GM12872 (cell line): ENCODE measurements at regions not wholly inside any gene's neighbourhood (a gene's known extent, or its start where the extent isn't known, plus 50 kb on each side); places are given as distances from the start of the nearest gene placed in this dataset.

Experiments used
- CTCF ChIP-seq: IDR thresholded peaks from 3 replicates; pipeline ENCODE4 v1.5.1; 2011; ENCODE audit warnings: low read depth, mild to moderate bottlenecking, low read length, moderate library complexity; ENCODE audit not compliant: insufficient read depth

GRCh38 chr1:5611431-5611830, 380.8 kb downstream of the NPHP4 start:
- no peak for TF ChIP-seq CTCF

GRCh38 chr1:5610432-5610831, 381.8 kb downstream of the NPHP4 start:
- TF ChIP-seq CTCF = no peak

- TF ChIP-seq CTCF = no peak
Observed at GRCh38 chr1:5603353-5604104, 388.7 kb downstream of the NPHP4 start.

GRCh38 chr1:5601516-5601915, 390.7 kb downstream of the NPHP4 start:
- TF ChIP-seq CTCF = no peak

GRCh38 chr1:5599541-5599940, 392.7 kb downstream of the NPHP4 start:
- TF ChIP-seq CTCF = no peak

GRCh38 chr1:5598824-5599395, 393.3 kb downstream of the NPHP4 start:
- no peak for TF ChIP-seq CTCF

- peak; percentile 39; the same call in 2 of the 3 replicates for TF ChIP-seq CTCF
Observed at GRCh38 chr1:5597991-5598823, 394.0 kb downstream of the NPHP4 start.
